Occipital lobe (tissue), 1 donor: ENCODE measurements at regions not wholly inside any gene's neighbourhood (a gene's known extent, or its start where the extent isn't known, plus 50 kb on each side); places are given as distances from the start of the nearest gene placed in this dataset.
A peak's percentile ranks its signal among the peaks of the same experiment; 100 is the strongest.

ENCODE experiments used
- DNase-seq: peaks from one replicate; lab custom pipeline; 2025; lab: John Stamatoyannopoulos, UW

- DNase-seq = no peak
Measured at GRCh38 chr14:71661441-71661840, 270.8 kb upstream of the RGS6 start.

GRCh38 chr14:71662291-71662790 is 269.9 kb upstream of the RGS6 start:
- DNase-seq = no peak

GRCh38 chr14:71665157-71665556 is 267.1 kb upstream of the RGS6 start:
- no peak for DNase-seq

- no peak for DNase-seq
Measured at GRCh38 chr14:71665781-71666180, 266.4 kb upstream of the RGS6 start.

GRCh38 chr14:71666571-71667145 is 265.6 kb upstream of the RGS6 start:
- no peak for DNase-seq

- DNase-seq = no peak
Measured at GRCh38 chr14:71668186-71668912, 263.9 kb upstream of the RGS6 start.

GRCh38 chr14:71672596-71672995 is 259.6 kb upstream of the RGS6 start:
- no peak for DNase-seq

- no peak for DNase-seq
Measured at GRCh38 chr14:71675126-71675899, 256.9 kb upstream of the RGS6 start.

- no peak for DNase-seq
Measured at GRCh38 chr14:71675900-71676287, 256.3 kb upstream of the RGS6 start.

GRCh38 chr14:71680736-71681387 is 251.4 kb upstream of the RGS6 start:
- no peak for DNase-seq

GRCh38 chr14:71682337-71682736 is 249.9 kb upstream of the RGS6 start:
- no peak for DNase-seq

- DNase-seq = no peak
Measured at GRCh38 chr14:71684323-71684722, 247.9 kb upstream of the RGS6 start.

GRCh38 chr14:71686677-71687076 is 245.6 kb upstream of the RGS6 start:
- no peak for DNase-seq

- no peak for DNase-seq
Measured at GRCh38 chr14:71687166-71687831, 244.9 kb upstream of the RGS6 start.

- DNase-seq = no peak
Measured at GRCh38 chr14:71688576-71688975, 243.7 kb upstream of the RGS6 start.

- no peak for DNase-seq
Measured at GRCh38 chr14:71690478-71690877, 241.8 kb upstream of the RGS6 start.

GRCh38 chr14:71692496-71692895 is 239.7 kb upstream of the RGS6 start:
- peak; percentile 15 for DNase-seq

GRCh38 chr14:71693381-71693780 is 238.8 kb upstream of the RGS6 start:
- no peak for DNase-seq

GRCh38 chr14:71694591-71695530 is 237.4 kb upstream of the RGS6 start:
- no peak for DNase-seq

GRCh38 chr14:71695611-71696350 is 236.4 kb upstream of the RGS6 start:
- DNase-seq = no peak
